ENCODE measurements at regions not wholly inside any gene's neighbourhood (a gene's known extent, or its start where the extent isn't known, plus 50 kb on each side); places are given as distances from the start of the nearest gene placed in this dataset.
"Not testable (repeated sequence)": the region's sequence is repeated elsewhere in the genome, so short reads cannot be mapped to it uniquely, and the experiment has no call there.

- no peak for DNase-seq (ENCODE audit: low spot score)
Measured at GRCh38 chr10:36765782-36766414, 359.5 kb upstream of the ANKRD30A start.

GRCh38 chr10:36764823-36765222, 360.6 kb upstream of the ANKRD30A start:
- no peak for DNase-seq (ENCODE audit: low spot score)

DNA sequence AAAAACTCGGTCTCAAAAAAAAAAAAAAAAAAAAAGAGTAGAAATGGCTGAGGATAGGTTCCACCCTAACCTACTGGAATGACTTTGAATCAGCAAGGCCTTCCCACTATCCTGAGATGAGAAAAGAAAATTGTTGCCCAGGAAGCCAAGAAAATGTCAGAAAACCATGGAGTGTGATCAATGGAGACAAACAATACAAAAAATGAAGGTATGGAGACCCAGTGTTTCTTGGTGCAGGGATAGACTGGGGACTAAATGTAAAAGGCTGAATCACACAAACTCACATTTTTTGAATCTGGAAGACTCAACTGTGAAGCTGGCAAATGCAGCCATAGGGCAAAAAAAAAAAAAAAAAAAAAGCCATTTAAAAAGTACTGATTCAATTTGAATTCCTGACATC, 364.3 kb upstream of the ANKRD30A start:
- no peak for DNase-seq (ENCODE audit: low spot score)

DNA sequence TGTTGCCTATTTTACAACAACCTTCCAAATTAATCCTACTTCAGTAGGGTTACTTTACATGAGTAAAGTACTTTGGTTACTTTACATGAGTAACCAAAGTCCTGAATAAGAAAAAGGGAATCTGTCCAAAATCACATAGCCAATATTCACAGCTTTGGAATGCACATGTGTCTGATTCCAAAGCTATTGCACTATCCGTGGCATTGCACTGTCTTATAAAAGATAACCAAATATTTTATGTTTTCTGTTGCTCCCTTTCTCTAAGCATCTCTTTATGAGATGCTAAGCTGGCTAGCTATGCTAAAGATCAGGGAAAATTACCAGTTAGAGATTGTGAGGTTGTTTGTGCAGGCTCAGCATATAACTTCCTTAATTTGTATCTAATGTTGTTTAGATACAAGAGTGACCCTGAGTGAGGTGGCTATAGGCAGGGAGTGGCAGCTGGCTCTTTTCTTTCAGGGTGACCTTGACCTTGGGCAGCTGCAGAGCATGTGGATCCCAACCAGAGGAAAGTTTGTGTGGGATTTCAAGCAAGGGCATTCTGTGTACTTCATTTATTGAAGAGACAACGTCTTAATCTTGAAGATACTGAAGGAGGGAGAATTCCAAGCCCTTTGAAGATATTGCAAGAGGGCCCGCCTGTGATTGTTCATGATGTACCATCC, 366.1 kb upstream of the ANKRD30A start:
- no peak for DNase-seq (ENCODE audit: low spot score)

DNA sequence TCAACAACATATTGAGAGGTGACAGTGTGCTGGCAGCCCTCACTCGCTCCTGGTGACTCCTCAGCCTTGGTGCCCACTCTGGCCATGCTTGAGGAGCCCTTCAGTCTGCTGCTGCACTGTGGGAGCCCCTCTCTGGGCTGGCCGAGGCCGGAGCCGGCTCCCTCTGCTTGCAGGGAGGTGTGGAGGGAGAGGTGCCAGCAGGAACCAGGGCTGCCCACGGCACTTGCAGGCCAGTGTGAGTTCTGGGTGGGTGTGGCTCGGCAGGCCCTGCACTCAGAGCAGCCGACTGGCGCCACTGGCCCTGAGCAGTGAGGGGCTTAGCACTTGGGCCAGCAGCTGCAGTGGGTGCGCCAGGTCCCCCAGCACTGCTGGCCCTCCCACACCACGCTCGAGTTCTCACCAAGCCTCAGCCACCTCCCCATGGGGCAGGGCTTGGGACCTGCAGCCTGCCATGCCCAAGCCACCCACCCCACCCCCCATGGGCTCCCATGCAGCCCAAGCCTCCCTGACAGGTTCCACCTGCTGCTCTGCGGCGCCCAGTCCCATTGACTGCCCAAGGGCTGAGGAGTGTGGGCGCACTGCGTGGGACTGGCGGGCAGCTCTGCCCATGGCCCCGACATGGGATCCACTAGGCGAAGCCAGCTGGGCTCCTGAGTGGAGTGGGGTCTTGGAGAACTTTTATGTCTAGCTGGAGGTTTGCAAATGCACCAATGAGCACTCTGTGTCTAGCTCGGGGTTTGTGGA, 377.1 kb upstream of the ANKRD30A start:
- DNase-seq (ENCODE audit: low spot score), result no peak

- no peak for DNase-seq (ENCODE audit: low spot score)
Measured at GRCh38 chr10:36739884-36740445, 385.4 kb upstream of the ANKRD30A start.

- DNase-seq (ENCODE audit: low spot score), result no peak
Measured at GRCh38 chr10:36738738-36739431, 386.5 kb upstream of the ANKRD30A start.

GRCh38 chr10:36736311-36736710, 389.1 kb upstream of the ANKRD30A start:
- DNase-seq (ENCODE audit: low spot score), result no peak

GRCh38 chr10:36734590-36734989, 390.8 kb upstream of the ANKRD30A start:
- DNase-seq (ENCODE audit: low spot score), result not testable (repeated sequence)

DNA sequence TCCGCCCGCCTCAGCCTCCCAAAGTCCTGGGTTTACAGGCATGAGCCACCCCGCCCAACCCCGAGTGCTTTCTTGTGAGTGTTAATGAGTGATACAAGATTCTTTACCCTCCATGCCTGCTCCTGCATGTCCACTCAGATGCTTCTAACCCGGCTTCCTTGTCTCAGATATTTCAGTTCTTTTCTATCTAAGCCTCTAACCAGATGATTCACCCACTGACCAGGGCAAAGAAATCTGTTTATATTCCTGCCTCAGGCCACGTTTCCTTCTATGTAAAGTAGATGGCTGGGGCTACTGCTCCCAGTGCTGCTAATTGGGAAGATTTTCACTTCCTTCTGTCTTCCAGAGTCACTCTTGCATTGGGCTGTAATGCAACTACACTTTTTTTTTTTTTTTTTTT, 395.1 kb upstream of the ANKRD30A start:
- no peak for DNase-seq (ENCODE audit: low spot score)

GRCh38 chr10:36728626-36729025, 396.8 kb upstream of the ANKRD30A start:
- DNase-seq (ENCODE audit: low spot score), result no peak

GRCh38 chr10:36725581-36726520, 399.5 kb upstream of the ANKRD30A start:
- peak; percentile 11 for DNase-seq (ENCODE audit: low spot score)

GRCh38 chr10:36722777-36723176, 402.6 kb upstream of the ANKRD30A start:
- no peak for DNase-seq (ENCODE audit: low spot score)

- no peak for DNase-seq (ENCODE audit: low spot score)
Measured at GRCh38 chr10:36721871-36722270, 403.5 kb upstream of the ANKRD30A start.

DNA sequence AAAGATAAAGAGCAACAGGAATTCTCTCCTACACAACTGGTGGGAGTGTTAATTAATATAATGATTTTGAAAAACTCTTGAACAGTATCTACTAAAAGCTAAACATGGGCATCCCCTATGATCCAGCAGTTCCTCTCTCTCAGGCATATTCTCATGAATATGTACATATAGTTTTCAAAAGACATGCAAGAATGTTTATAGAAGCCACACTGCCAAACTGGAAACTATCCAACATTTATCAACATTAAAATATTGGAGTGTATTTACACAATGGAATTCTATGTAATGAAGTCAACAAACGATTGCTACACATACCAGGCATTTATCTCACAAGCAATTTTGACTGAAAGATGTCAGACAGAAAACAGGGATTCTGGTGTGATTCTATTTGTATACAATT, 404.5 kb upstream of the ANKRD30A start:
- DNase-seq (ENCODE audit: low spot score), result no peak

DNA sequence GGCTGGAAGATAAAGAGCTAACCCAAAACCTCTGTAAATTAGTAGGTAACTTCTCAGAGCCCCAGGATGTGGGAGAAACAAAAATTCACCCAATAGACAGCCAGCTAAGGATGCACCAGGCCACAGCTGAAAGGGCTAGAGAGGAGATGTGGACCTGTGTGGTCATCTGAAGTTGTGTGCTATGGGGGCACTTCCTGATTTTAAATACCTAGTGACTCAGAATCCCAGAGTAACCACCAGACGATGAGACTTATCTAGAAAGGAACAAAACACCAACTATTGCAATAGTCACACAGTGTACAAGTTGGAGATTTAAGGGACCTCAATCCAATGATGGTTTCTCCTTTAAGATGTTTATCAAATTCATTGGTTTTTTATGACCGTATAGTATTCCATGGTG, 408.3 kb upstream of the ANKRD30A start:
- no peak for DNase-seq (ENCODE audit: low spot score)

GRCh38 chr10:36716291-36716690, 409.1 kb upstream of the ANKRD30A start:
- no peak for DNase-seq (ENCODE audit: low spot score)

DNA sequence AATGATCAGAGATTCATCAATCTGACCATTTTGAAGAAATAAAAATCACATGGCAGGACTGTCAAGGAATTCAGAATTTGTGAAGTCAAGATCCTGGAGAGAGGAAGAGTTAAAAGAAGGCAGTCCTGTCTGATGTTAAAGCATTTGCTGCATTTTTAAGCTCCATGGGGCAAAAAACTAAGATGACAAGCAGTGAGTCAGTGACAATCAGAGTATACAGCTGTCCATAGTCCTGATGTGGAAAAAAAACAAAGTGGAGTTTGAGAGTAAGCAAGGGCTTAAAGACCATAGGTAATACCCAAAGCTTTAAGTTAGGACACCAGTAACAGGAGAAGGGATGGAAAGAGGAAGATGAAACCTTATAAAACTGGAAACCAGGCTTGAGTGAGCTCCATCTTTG, 412.7 kb upstream of the ANKRD30A start:
- DNase-seq (ENCODE audit: low spot score), result no peak

GRCh38 chr10:36711361-36711760, 414.0 kb upstream of the ANKRD30A start:
- no peak for DNase-seq (ENCODE audit: low spot score)

DNA sequence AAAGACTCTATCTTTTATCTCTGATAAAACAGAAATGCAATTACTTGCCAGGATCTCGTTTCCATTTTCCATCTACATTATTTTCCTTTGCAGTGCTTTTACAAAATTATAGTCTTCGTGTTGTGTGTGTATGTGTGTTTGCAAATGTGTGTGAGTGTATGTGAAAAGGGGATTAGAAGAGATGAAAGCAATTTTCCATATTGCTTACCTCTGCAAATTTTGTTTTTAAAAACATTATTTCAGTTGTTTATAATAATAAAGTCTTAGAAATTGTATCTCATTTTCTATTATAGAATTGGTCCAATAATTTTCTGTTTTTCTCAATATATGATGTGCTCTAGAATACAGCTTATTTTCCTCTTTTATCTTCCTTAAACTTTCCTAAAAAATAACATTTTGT, 421.3 kb upstream of the ANKRD30A start:
- DNase-seq (ENCODE audit: low spot score), result no peak

DNA sequence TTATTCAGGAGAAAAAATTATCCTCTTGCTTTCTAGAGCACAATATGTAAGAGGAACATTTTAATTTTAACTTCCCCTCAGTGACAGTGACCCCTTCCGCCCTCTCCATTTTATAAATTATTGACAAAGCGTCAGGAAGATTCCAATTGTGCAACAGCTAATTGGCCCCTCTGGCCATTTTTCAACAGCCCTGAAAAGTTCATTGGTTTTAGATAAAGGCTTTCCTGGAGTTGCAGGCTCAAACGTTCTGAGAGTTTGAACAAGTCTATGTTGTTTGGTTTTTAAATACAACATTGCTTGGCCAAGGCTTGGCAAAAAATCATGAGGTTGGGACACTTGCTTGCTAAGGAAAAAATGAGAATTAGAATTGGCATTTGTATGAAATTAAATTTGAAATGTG, 422.2 kb upstream of the ANKRD30A start:
- DNase-seq (ENCODE audit: low spot score), result no peak

Data from LoVo (cell line).